GM12878 (cell line): ENCODE measurements at regions not wholly inside any gene's neighbourhood (a gene's known extent, or its start where the extent isn't known, plus 50 kb on each side); places are given as distances from the start of the nearest gene placed in this dataset.

ENCODE experiments used
- JUNB ChIP-seq: IDR thresholded peaks from 2 replicates; pipeline ENCODE4 v1.6.1; 2016; ENCODE audit warnings: antibody characterized with exemption, mild to moderate bottlenecking
- TF ChIP-seq, protein P1 (sequence below), 3 experiments: IDR thresholded peaks in 2 of 3; conservative IDR thresholded peaks in 1 of 3; 2 replicates each; pipeline ENCODE4 v1.5.1; 2011; ENCODE audit warnings: low read depth in 3 of 3, low read length in 3 of 3, mild to moderate bottlenecking in 3 of 3, control low read depth in 2 of 3, moderate library complexity in 2 of 3, inconsistent platforms in 1 of 3, mixed read lengths in 1 of 3; ENCODE audit not compliant: control insufficient read depth in 2 of 3, insufficient read depth in 1 of 3; ENCODE audit errors: extremely low read depth in 1 of 3

GRCh38 chr16:52171481-52171880 lies 375.5 kb downstream of the TOX3 start:
- TF ChIP-seq, protein P1, sequence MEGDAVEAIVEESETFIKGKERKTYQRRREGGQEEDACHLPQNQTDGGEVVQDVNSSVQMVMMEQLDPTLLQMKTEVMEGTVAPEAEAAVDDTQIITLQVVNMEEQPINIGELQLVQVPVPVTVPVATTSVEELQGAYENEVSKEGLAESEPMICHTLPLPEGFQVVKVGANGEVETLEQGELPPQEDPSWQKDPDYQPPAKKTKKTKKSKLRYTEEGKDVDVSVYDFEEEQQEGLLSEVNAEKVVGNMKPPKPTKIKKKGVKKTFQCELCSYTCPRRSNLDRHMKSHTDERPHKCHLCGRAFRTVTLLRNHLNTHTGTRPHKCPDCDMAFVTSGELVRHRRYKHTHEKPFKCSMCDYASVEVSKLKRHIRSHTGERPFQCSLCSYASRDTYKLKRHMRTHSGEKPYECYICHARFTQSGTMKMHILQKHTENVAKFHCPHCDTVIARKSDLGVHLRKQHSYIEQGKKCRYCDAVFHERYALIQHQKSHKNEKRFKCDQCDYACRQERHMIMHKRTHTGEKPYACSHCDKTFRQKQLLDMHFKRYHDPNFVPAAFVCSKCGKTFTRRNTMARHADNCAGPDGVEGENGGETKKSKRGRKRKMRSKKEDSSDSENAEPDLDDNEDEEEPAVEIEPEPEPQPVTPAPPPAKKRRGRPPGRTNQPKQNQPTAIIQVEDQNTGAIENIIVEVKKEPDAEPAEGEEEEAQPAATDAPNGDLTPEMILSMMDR (IDR thresholded peaks at IDR 0.05 in 2 of 3, conservative IDR thresholded peaks at IDR 0.05 in 1 of 3; ENCODE audit: control insufficient read depth in 2 of 3, extremely low read depth in 1 of 3, insufficient read depth in 1 of 3, low read depth in 3 of 3, low read length in 3 of 3): no peak
- no peak for TF ChIP-seq JUNB
